Fibroblast of the aortic adventitia (primary cell): ENCODE measurements at regions not wholly inside any gene's neighbourhood (a gene's known extent, or its start where the extent isn't known, plus 50 kb on each side); places are given as distances from the start of the nearest gene placed in this dataset.

Source experiments
- DNase-seq: peaks from one replicate; pipeline ENCODE4 v3.0.0-alpha.2; 2010; ENCODE audit warnings: low read depth
- H3K4me3 ChIP-seq: 2 replicates; pipeline ENCODE4 v1.5.1; 2011; ENCODE audit warnings: low read depth, mild to moderate bottlenecking, control low read depth, low read length, moderate library complexity
- TF ChIP-seq, protein P1 (sequence below): IDR thresholded peaks from 2 replicates; pipeline ENCODE4 v1.5.1; 2011; ENCODE audit warnings: mild to moderate bottlenecking, low read length, control low read depth, inconsistent platforms; ENCODE audit not compliant: insufficient read depth

DNA sequence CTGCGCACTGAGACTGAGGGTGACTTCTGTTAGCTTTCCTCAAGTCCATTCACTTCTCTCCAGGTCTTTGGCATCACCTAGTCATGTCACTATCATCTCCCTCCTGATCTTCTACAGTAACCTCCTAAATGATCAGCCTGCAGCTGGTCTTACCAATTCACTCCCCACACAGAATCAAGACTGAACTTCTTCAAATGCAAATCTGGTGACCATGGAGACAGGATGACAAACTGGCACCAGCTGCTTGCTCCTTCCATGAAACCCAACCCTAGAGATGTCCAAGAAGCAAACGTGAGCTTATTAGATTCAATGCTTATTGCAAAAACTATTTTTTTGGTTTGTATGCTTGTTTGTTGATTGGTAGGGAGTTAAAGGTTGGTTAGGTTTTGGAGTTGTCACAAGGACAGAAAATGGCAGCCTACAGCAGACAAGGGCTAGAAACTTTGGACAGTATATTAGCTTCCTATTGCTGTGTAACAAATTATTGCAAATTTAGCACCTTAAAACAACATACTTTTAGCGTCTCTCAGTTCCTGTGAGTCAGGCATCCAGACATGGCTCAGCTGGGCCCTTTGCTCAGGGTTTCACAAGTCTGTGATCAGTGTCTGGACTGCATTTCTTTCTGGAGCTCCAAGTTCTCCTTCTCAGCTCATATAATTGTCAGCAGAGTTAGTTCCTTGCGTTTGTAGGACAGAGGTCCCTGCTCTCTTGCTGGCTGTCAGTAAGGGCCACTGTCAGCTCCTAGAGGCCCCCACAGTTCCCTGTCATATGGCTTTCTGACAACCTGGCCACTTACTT is 53.3 kb upstream of the GJA8 start:
- H3K4me3 ChIP-seq, result no peak overlapping the region
- DNase-seq, result peak; percentile 40
- TF ChIP-seq, protein P1, sequence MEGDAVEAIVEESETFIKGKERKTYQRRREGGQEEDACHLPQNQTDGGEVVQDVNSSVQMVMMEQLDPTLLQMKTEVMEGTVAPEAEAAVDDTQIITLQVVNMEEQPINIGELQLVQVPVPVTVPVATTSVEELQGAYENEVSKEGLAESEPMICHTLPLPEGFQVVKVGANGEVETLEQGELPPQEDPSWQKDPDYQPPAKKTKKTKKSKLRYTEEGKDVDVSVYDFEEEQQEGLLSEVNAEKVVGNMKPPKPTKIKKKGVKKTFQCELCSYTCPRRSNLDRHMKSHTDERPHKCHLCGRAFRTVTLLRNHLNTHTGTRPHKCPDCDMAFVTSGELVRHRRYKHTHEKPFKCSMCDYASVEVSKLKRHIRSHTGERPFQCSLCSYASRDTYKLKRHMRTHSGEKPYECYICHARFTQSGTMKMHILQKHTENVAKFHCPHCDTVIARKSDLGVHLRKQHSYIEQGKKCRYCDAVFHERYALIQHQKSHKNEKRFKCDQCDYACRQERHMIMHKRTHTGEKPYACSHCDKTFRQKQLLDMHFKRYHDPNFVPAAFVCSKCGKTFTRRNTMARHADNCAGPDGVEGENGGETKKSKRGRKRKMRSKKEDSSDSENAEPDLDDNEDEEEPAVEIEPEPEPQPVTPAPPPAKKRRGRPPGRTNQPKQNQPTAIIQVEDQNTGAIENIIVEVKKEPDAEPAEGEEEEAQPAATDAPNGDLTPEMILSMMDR, result no peak

DNA sequence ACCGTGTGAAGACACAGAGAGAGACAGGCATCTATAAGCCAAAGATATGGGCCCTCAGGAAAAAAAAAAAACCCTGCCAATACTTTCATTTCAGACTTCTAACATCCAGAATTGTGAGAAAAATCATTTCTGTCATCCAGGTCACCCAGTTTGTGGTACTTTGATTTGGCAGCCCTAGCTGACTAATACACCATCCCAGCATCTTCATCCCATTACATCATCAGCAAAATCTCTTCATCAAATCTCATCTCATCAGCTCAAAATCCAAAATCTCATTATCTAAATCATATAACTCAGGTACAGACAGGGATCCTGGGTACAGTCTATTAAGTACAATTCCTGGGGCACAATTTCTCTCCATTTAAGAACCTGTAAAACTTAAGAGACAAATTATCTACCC is 51.9 kb upstream of the GJA8 start:
- TF ChIP-seq, protein P1, result no peak
- no peak for DNase-seq

DNA sequence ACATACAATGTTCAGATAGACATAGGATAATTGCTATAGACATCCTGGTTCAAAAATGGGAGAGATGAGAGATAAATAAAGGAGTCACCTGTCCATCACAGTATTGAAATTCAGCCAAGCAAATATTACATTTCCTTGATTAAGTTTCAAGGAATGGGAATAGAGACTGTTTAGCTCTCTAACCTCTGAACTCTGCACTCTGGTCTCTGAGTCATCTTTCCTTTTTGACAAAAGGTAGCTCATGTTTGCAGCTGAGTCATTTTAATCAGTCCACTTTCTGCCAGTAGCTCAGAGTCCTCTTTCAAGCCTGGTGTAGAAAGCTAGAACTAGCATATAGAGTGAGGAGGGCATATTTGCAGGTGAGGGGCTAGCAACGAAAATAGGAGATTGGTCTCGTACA is 51.4 kb upstream of the GJA8 start:
- no peak for DNase-seq
- TF ChIP-seq, protein P1, result no peak
- H3K4me3 ChIP-seq, result no peak overlapping the region

More for the DNA sequence above, 51.9 kb upstream of the GJA8 start:
- H3K4me3 ChIP-seq, result no peak overlapping the region

DNA sequence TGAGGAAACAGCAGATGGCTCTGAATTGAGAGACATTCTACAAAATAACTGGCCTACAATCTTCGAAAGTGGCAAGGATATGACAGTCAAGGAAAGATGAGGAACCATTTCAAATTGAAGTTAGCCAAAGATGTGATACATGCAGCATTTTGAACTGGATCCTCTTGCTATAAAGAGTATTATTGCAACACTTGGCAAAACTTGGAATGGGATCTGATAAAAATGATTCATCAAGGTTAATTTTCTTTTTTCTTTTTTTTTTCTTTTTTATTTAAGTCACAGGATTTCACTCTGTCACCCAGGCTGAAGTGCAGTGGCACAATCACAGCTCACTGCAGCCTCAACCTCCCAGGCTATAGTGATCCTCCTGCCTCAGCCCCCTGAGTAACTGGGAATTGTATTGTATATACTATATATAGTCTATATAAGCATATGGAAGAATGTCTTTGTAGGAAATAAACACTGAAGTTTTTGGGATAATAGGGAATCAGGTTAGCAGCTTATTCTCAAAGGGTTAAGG is 49.8 kb upstream of the GJA8 start:
- TF ChIP-seq, protein P1, result no peak
- DNase-seq, result no peak
- H3K4me3 ChIP-seq, result no peak overlapping the region
